ENCODE measurements at regions not wholly inside any gene's neighbourhood (a gene's known extent, or its start where the extent isn't known, plus 50 kb on each side); places are given as distances from the start of the nearest gene placed in this dataset.
A peak's percentile ranks its signal among the peaks of the same experiment; 100 is the strongest.

DNA sequence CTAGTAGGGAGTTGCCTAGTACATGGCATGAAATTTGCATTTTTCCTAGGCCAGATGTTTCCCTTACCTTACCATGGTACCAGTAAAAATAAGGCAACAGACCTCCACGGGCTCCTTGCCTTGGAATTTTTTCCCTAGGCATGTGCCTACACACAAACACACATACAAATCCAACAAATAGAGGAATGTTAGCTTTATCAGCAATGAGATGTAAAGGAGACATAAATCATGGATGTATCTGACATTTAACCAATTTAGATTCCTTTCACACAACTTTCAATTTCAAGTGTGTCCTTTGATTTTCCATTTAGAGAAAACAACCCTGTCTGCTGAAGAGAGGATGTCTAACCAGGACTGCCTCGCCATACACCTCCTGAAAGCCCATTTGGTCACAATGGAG, 209.7 kb upstream of the SP4 start:
- DNase-seq (ENCODE audit: low read depth in 2 of 2) = no peak

DNA sequence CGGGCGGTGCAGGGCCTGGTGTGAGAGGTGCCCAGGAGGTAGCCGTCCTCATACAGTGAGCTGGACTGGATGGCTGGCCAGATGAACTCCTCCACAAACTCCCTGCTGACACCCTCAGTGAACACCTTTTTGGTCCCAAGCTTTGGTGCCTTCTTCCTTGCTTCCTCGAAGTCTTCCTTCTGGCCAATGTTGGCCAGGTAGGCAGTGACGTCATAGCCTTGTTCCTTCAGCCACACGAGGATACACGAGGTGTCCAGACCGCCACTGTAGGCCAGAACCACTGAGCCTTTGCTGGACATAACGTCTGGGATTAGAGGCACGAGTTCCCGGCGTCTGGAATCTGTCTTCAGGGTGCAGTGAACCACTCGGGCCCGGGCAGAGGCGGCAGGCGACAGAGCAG, 206.8 kb upstream of the SP4 start:
- no peak for DNase-seq (ENCODE audit: low read depth in 2 of 2)

- no peak for DNase-seq (ENCODE audit: low read depth in 2 of 2)
Measured at GRCh38 chr7:21238400-21239116, 189.3 kb upstream of the SP4 start.

DNA sequence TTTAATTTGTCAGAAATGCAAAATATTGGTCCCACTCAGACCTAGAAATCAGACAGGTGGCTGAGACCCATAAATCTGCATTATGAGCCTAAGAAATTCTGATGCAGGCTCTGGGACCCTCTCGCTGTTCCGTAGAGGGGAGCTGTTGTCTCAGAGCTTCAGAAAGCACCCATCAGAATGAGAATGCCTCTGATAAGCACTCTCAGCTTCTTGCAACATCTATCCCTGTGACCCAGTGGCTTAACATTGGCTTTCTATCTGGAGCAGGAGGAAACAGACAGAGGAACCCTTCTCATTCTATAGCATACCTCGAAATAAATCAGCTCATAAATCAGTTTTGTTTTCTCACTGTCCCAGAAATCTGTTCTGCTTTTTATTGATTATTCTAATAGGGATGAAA, 184.6 kb upstream of the SP4 start:
- DNase-seq (ENCODE audit: low read depth in 2 of 2) = no peak

- DNase-seq (ENCODE audit: low read depth in 2 of 2) = no peak
Measured at GRCh38 chr7:21251151-21251800, 176.6 kb upstream of the SP4 start.

DNA sequence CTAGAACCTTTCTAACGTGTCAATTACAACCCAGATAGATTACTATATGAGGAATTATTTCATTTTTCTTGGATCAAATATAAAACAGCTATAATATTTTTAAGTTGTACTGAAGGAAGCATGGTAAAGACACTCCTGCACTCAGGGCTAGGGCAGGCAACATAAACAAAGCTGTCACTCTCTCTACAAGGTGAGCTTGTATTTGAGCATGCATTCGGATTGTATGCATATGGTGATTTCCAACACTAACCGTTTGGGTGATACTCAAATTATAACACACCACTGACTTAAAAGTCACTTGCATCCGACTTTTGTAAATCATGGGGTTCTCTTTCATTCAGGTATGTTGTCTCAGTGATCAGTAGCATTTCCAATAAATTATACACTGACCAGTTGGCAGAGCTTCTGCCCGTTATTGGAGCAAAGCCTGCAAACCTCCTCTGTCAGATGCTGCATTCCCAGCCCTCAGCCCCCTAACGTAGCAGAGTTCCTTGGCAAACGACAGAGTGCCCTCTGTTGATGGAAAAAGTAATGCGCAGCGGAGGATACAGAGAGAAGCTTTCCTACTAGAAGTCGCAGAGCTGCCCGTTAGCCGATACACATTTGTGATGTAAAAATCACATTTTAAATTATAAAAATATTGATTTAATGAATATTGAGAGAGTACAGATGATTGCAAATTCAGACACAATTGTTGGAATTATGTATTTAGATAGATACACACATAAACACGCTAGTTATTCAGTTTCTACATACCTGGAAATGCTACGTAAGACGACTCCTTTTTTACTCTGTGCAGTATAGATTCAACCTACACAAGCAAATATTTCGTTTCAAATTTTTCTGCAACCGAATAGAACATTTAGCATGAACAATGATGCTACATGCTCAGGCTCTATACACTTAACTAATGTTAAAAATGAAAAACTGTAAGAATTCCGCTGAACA, 173.9 kb upstream of the SP4 start:
- DNase-seq (ENCODE audit: low read depth in 2 of 2) = no peak

GRCh38 chr7:21256310-21256877, 171.5 kb upstream of the SP4 start:
- DNase-seq (ENCODE audit: low read depth in 2 of 2) = no peak

GRCh38 chr7:21260939-21261338, 166.9 kb upstream of the SP4 start:
- DNase-seq (ENCODE audit: low read depth in 2 of 2) = no peak

DNA sequence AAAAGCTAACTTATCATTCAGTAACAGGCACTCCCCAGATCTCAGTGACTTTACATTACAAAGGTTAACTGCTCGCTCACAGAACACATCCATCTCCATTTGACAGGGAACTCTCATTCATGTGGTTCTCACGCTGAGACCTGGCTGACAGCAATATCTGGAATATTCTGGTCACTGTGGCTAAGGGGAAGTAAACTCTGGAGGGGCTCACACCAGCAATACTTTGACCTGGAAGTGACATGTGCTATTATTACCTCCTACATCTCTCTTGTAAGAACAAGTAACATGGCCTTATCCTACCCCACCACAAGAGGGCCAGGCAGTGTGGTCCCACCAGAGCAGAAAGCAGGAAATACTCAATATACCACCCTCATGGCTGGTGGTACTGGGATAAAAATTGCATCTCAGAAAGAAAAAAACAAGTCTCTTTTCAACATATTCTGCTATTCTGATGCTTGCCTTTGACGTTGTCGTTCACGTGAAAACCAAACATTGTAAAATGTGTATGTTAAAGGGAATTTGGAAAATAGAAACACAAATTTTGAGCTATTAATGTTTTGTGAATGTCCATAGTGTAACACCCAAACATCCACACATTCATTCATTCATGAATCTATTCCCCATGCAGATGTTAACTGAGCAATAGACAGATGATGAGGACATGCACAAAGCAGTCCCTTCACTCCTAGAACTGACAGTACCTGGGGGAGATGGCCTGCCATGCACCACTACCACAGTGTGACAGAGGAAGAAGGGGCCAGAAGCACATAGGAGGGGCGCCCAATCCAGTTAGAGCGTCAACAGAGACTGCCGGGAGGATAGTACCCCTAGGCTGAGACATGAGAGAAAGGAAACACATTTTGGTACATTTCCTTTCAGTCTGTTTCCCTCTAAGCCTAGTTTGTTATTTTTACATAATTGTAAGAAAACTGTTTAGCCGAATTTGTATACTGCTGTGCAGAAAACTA, 166.0 kb upstream of the SP4 start:
- peak in 1 of 2 donors; percentile 13 for DNase-seq (ENCODE audit: low read depth in 2 of 2)

DNA sequence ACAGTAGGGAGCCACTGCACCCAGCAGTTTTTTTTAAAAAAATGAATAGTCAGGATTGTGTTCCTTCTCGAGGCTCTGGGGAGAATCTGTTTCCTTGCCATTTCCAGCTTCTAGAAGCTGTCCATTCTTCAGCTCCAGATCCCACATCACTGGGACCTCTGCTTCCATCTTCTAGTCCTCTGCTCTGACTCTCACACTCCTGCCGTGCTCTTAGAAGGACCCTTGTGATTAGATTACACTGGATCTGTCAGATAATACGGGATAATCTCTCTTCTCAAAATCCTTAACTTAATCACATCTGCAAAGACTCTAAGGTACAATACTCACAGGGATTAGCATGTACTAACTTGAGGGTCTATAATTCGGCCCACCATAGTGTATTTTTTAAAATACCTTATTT, 158.9 kb upstream of the SP4 start:
- DNase-seq (ENCODE audit: low read depth in 2 of 2) = no peak

DNA sequence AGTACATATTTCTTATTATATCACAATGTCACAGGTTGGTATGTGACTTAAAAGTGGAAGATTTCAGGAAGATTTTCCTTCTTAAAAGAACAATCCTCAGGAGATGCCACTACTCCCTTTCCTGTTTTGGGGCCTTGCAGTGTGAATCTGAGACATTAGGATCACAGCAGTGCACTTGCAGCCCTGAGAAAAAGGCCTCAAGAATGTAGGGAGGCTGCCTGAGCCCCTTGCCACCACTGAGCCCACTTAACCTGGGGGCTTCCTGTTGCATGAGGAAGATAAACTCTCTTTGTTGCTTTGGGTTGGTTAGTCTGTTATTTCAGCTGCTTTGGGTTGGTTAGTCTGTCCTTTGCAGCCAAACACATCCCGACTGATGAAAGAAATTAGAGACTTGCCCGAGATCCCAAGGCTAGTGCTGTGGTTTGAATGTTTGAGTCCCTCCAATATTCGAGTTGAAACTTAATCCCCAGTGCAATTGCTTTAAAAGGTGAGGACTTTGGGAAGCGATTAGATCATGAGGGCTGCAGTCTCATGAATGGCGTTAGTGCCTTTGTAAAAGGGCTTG, 151.3 kb upstream of the SP4 start:
- DNase-seq (ENCODE audit: low read depth in 2 of 2) = no peak

DNA sequence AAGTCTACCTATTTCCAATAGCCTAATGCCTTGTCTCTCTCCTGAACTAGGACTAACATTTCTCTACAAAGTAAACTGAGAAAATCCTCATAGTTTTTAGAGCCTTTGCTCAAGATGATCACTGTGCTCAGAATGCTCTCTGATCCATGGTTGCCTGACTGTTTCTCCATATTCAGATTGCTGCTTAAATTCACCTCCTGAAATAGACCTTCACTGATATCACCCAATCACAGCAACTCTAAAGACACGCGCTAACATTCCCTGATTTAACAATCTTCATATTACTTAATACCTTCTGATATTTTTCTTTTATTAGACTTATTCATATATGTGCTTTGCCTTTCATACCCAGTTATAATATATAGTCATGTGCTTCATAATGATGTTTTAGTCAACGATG, 148.9 kb upstream of the SP4 start:
- no peak for DNase-seq (ENCODE audit: low read depth in 2 of 2)

- DNase-seq (ENCODE audit: low read depth in 2 of 2) = no peak
Measured at GRCh38 chr7:21281193-21281592, 146.7 kb upstream of the SP4 start.

GRCh38 chr7:21293771-21294170, 134.1 kb upstream of the SP4 start:
- DNase-seq (ENCODE audit: low read depth in 2 of 2) = no peak

DNA sequence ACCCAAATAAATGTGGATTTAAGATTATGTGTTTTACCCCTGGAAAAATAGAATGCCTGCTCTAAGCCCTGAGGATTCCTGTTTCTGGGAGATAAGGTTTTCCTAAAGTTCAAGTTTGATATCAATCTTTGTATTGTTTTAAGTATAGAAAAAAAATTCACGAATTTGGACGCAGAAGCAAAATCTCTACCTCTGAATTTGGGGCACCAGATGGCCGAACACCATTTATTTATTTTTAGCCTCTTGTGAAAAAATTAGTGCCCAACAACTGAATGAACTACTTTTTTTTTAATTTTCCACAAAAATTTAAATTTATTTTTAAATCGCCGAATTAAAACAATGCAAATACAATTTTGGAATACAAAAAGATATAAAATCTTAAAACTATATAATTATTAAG, 128.1 kb upstream of the SP4 start:
- DNase-seq (ENCODE audit: low read depth in 2 of 2) = no peak

- no peak for DNase-seq (ENCODE audit: low read depth in 2 of 2)
Measured at GRCh38 chr7:21300692-21301091, 127.2 kb upstream of the SP4 start.

GRCh38 chr7:21304808-21305375, 123.0 kb upstream of the SP4 start:
- DNase-seq (ENCODE audit: low read depth in 2 of 2) = no peak

GRCh38 chr7:21305455-21306235, 122.2 kb upstream of the SP4 start:
- no peak for DNase-seq (ENCODE audit: low read depth in 2 of 2)

GRCh38 chr7:21314954-21315353, 112.9 kb upstream of the SP4 start:
- no peak for DNase-seq (ENCODE audit: low read depth in 2 of 2)

All from stimulated activated CD8-positive, alpha-beta memory T cell treated with anti-CD3 and anti-CD28 coated beads, Interleukin-7, amount 100 ng/mL, for 1 hour (primary cell).